ENCODE measurements at regions not wholly inside any gene's neighbourhood (a gene's known extent, or its start where the extent isn't known, plus 50 kb on each side); places are given as distances from the start of the nearest gene placed in this dataset.

GRCh38 chr5:52531105-52531504 is 256.6 kb upstream of the ITGA1 start:
- Mint-ChIP-seq H3K27me3 (ENCODE audit: unreplicated experiment) (peaks cover 3% of the 10 kb centered on the region), H3K9me3 (ENCODE audit: unreplicated experiment) (peaks cover 10% of the 10 kb centered on the region), H3K36me3 (ENCODE audit: low read depth, unreplicated experiment) (peaks cover 10% of the 10 kb centered on the region), H3K4me1 (ENCODE audit: unreplicated experiment) (no peaks in the 10 kb centered on the region), H3K27ac (ENCODE audit: unreplicated experiment) (no peak overlapping the region), H3K4me3 (ENCODE audit: unreplicated experiment) (no peak overlapping the region)
- no peak for TF ChIP-seq CTCF (IDR thresholded peaks at IDR 0.05; ENCODE audit: unreplicated experiment)
- no peak for DNase-seq (ENCODE audit: low spot score)

GRCh38 chr5:52543594-52543993 is 244.1 kb upstream of the ITGA1 start:
- H3K27me3 Mint-ChIP-seq (ENCODE audit: unreplicated experiment) = no peaks in the 10 kb centered on the region
- DNase-seq (ENCODE audit: low spot score) = no peak
- no peak for TF ChIP-seq CTCF (IDR thresholded peaks at IDR 0.05; ENCODE audit: unreplicated experiment)
- H3K9me3 Mint-ChIP-seq (ENCODE audit: unreplicated experiment) = no peaks in the 10 kb centered on the region
- no peaks in the 10 kb centered on the region for H3K36me3 Mint-ChIP-seq (ENCODE audit: low read depth, unreplicated experiment)
- H3K4me1 Mint-ChIP-seq (ENCODE audit: unreplicated experiment) = no peaks in the 10 kb centered on the region
- no peak overlapping the region for H3K4me3 Mint-ChIP-seq (ENCODE audit: unreplicated experiment)
- H3K27ac Mint-ChIP-seq (ENCODE audit: unreplicated experiment) = no peak overlapping the region

GRCh38 chr5:52544738-52545137 is 243.0 kb upstream of the ITGA1 start:
- Mint-ChIP-seq H3K27ac (ENCODE audit: unreplicated experiment) (no peak overlapping the region), H3K4me3 (ENCODE audit: unreplicated experiment) (no peak overlapping the region), H3K9me3 (ENCODE audit: unreplicated experiment) (no peaks in the 10 kb centered on the region), H3K36me3 (ENCODE audit: low read depth, unreplicated experiment) (no peaks in the 10 kb centered on the region), H3K27me3 (ENCODE audit: unreplicated experiment) (no peaks in the 10 kb centered on the region), H3K4me1 (ENCODE audit: unreplicated experiment) (no peaks in the 10 kb centered on the region)
- no peak for TF ChIP-seq CTCF (IDR thresholded peaks at IDR 0.05; ENCODE audit: unreplicated experiment)
- no peak for DNase-seq (ENCODE audit: low spot score)

- H3K4me1 Mint-ChIP-seq (ENCODE audit: unreplicated experiment) = no peaks in the 10 kb centered on the region
- no peak overlapping the region for H3K4me3 Mint-ChIP-seq (ENCODE audit: unreplicated experiment)
- H3K9me3 Mint-ChIP-seq (ENCODE audit: unreplicated experiment) = no peaks in the 10 kb centered on the region
- no peaks in the 10 kb centered on the region for H3K36me3 Mint-ChIP-seq (ENCODE audit: low read depth, unreplicated experiment)
- H3K27ac Mint-ChIP-seq (ENCODE audit: unreplicated experiment) = no peak overlapping the region
- no peaks in the 10 kb centered on the region for H3K27me3 Mint-ChIP-seq (ENCODE audit: unreplicated experiment)
- no peak for DNase-seq (ENCODE audit: low spot score)
- TF ChIP-seq CTCF (IDR thresholded peaks at IDR 0.05; ENCODE audit: unreplicated experiment) = no peak
These were observed 233.4 kb upstream of the ITGA1 start for GRCh38 chr5:52554293-52554692.

GRCh38 chr5:52560366-52560765 is 227.3 kb upstream of the ITGA1 start:
- H3K4me3 Mint-ChIP-seq (ENCODE audit: unreplicated experiment) = no peak overlapping the region
- no peak for TF ChIP-seq CTCF (IDR thresholded peaks at IDR 0.05; ENCODE audit: unreplicated experiment)
- no peak overlapping the region for H3K27ac Mint-ChIP-seq (ENCODE audit: unreplicated experiment)
- no peaks in the 10 kb centered on the region for H3K36me3 Mint-ChIP-seq (ENCODE audit: low read depth, unreplicated experiment)
- H3K9me3 Mint-ChIP-seq (ENCODE audit: unreplicated experiment) = no peaks in the 10 kb centered on the region
- H3K4me1 Mint-ChIP-seq (ENCODE audit: unreplicated experiment) = no peaks in the 10 kb centered on the region
- no peak for DNase-seq (ENCODE audit: low spot score)
- no peaks in the 10 kb centered on the region for H3K27me3 Mint-ChIP-seq (ENCODE audit: unreplicated experiment)

All from endothelial cell (in vitro differentiated cells).